ENCODE measurements at regions not wholly inside any gene's neighbourhood (a gene's known extent, or its start where the extent isn't known, plus 50 kb on each side); places are given as distances from the start of the nearest gene placed in this dataset.

GRCh38 chr11:112628676-112629075 is 332.5 kb upstream of the NCAM1 start:
- TF ChIP-seq CTCF (IDR thresholded peaks at IDR 0.05) (no peak), EP300 (IDR thresholded peaks at IDR 0.05) (no peak), POLR2A (IDR thresholded peaks at IDR 0.05) (no peak)
